Nephron (organoid): ENCODE measurements at regions not wholly inside any gene's neighbourhood (a gene's known extent, or its start where the extent isn't known, plus 50 kb on each side); places are given as distances from the start of the nearest gene placed in this dataset.

Experiments
- H3K27ac Mint-ChIP-seq, 3 experiments: 2 replicates each; pipeline ENCODE4 v1.8.0; 2020; ENCODE audit warnings: mixed read lengths in 3 of 3, mild to moderate bottlenecking in 2 of 3, moderate library complexity in 1 of 3
- H3K27me3 Mint-ChIP-seq: 2 replicates; pipeline ENCODE4 v1.8.0; 2021; ENCODE audit warnings: low read depth, mild to moderate bottlenecking, moderate library complexity, mixed read lengths
- H3K36me3 Mint-ChIP-seq: 2 replicates; pipeline ENCODE4 v1.8.0; 2020; ENCODE audit warnings: low read depth, mixed read lengths
- H3K4me1 Mint-ChIP-seq: 2 replicates; pipeline ENCODE4 v1.8.0; 2020; ENCODE audit warnings: mixed read lengths
- H3K4me3 Mint-ChIP-seq, 3 experiments: 2 replicates each; pipeline ENCODE4 v1.8.0; 2020; ENCODE audit warnings: mild to moderate bottlenecking in 3 of 3, mixed read lengths in 3 of 3, moderate library complexity in 2 of 3
- H3K9me3 Mint-ChIP-seq: 2 replicates; pipeline ENCODE4 v1.8.0; 2020; ENCODE audit warnings: mixed read lengths
- CTCF ChIP-seq, 3 experiments: fragments of 200-600 bp; sonication (generic); IDR thresholded peaks; one replicate each; pipeline ENCODE4 v1.5.0; 2021; ENCODE audit warnings: antibody characterized with exemption in 3 of 3; ENCODE audit not compliant: unreplicated experiment in 3 of 3

- Mint-ChIP-seq H3K4me3 (no peak overlapping the region), H3K27me3 (no peaks in the 10 kb centered on the region), H3K27ac (no peak overlapping the region), H3K36me3 (no peaks in the 10 kb centered on the region), H3K9me3 (peaks cover 11% of the 10 kb centered on the region), H3K4me1 (no peaks in the 10 kb centered on the region)
- TF ChIP-seq CTCF (IDR thresholded peaks at IDR 0.05; ENCODE audit: unreplicated experiment in 3 of 3), result no peak
Observed at GRCh38 chr10:80870282-80870681, 332.6 kb downstream of the SH2D4B start.

GRCh38 chr10:80871083-80871482, 333.4 kb downstream of the SH2D4B start:
- Mint-ChIP-seq H3K27me3 (no peaks in the 10 kb centered on the region), H3K9me3 (peaks cover 11% of the 10 kb centered on the region)
- no peak for TF ChIP-seq CTCF (IDR thresholded peaks at IDR 0.05; ENCODE audit: unreplicated experiment in 3 of 3)

GRCh38 chr10:80878330-80878729, 340.6 kb downstream of the SH2D4B start:
- H3K27ac Mint-ChIP-seq, result no peak overlapping the region
- no peak overlapping the region for H3K4me3 Mint-ChIP-seq
- no peak for TF ChIP-seq CTCF (IDR thresholded peaks at IDR 0.05; ENCODE audit: unreplicated experiment in 3 of 3)
- H3K27me3 Mint-ChIP-seq, result no peaks in the 10 kb centered on the region
- H3K9me3 Mint-ChIP-seq, result peaks cover 8% of the 10 kb centered on the region
- no peaks in the 10 kb centered on the region for H3K36me3 Mint-ChIP-seq
- no peaks in the 10 kb centered on the region for H3K4me1 Mint-ChIP-seq

More at GRCh38 chr10:80871083-80871482, 333.4 kb downstream of the SH2D4B start:
- no peak overlapping the region for H3K4me3 Mint-ChIP-seq
- no peaks in the 10 kb centered on the region for H3K4me1 Mint-ChIP-seq
- no peaks in the 10 kb centered on the region for H3K36me3 Mint-ChIP-seq
- no peak overlapping the region for H3K27ac Mint-ChIP-seq

- Mint-ChIP-seq H3K4me3 (no peak overlapping the region), H3K9me3 (no peaks in the 10 kb centered on the region), H3K4me1 (peaks cover 4% of the 10 kb centered on the region), H3K27me3 (no peaks in the 10 kb centered on the region), H3K27ac (peak overlapping the region in 1 of 3 experiments; percentile 1), H3K36me3 (no peaks in the 10 kb centered on the region)
- TF ChIP-seq CTCF (IDR thresholded peaks at IDR 0.05; ENCODE audit: unreplicated experiment in 3 of 3), result no peak
Observed at GRCh38 chr10:80890146-80890545, 352.4 kb downstream of the SH2D4B start.

GRCh38 chr10:80893256-80893655, 355.6 kb downstream of the SH2D4B start:
- Mint-ChIP-seq H3K4me3 (no peak overlapping the region), H3K4me1 (peaks cover 4% of the 10 kb centered on the region), H3K27ac (peak overlapping the region in 2 of 3 experiments; percentile 53 to 66), H3K36me3 (no peaks in the 10 kb centered on the region), H3K9me3 (no peaks in the 10 kb centered on the region), H3K27me3 (no peaks in the 10 kb centered on the region)
- TF ChIP-seq CTCF (IDR thresholded peaks at IDR 0.05; ENCODE audit: unreplicated experiment in 3 of 3), result no peak

GRCh38 chr10:80894311-80894791, 356.6 kb downstream of the SH2D4B start:
- H3K27me3 Mint-ChIP-seq, result no peaks in the 10 kb centered on the region
- H3K4me1 Mint-ChIP-seq, result peaks cover 4% of the 10 kb centered on the region
- no peaks in the 10 kb centered on the region for H3K36me3 Mint-ChIP-seq
- H3K4me3 Mint-ChIP-seq, result no peak overlapping the region
- peak overlapping the region; percentile 56 to 90 (median 84) for H3K27ac Mint-ChIP-seq
- no peaks in the 10 kb centered on the region for H3K9me3 Mint-ChIP-seq
- no peak for TF ChIP-seq CTCF (IDR thresholded peaks at IDR 0.05; ENCODE audit: unreplicated experiment in 3 of 3)
